Activated T-helper 1 cell treated with Interleukin-2 at 50 U/mL for 16 hours (primary cell): ENCODE measurements at regions not wholly inside any gene's neighbourhood (a gene's known extent, or its start where the extent isn't known, plus 50 kb on each side); places are given as distances from the start of the nearest gene placed in this dataset.

Experiments
- DNase-seq: peaks from one replicate; pipeline ENCODE4 v3.0.0-alpha.2; 2020; ENCODE audit warnings: low read depth

DNA sequence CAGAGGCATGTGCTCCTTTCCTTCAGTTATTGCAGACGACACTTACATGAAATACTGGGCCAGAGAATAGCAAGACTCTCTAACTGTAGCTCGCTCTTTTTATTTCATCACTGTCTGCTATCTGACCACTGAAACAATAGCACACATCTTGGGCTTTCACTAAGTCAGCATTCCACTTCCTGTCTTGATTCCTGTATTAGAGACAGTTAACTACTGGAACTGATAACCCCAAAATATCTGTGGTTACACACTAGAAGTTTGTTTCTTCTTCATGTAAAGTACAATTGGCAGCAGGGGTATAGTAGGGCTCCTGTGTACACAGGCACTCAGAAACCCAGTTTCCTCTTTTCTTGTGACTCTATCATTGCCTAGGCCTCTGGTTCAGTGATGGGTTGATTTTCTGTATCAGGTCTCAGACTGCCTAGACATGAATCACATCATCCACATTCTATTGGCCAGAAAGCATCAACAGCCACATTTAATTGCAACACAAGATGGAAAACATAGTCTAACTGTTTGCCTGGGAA lies 230.2 kb upstream of the CD96 start:
- DNase-seq = no peak

GRCh38 chr3:111314181-111314873 lies 227.7 kb upstream of the CD96 start:
- DNase-seq = no peak

DNA sequence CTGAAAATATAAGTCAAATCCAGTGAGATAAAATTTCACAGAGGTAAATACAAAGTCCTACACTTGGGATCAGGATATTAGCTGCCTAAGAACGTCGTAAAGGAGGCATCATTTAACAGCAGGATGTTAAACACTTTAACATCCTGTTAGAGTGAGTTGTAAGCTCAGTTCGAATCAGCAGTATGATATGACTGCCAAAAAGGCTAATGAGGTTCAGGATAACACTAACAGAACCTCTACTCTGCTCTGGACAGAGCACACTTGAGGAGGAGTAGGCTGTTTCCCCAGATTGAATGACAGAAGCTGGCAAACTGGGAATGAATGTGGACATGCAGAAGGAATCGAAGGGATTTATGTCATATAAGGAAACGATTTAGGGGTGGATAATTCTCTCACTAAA lies 227.1 kb upstream of the CD96 start:
- no peak for DNase-seq

- DNase-seq = no peak
Measured at GRCh38 chr3:111315930-111316587, 225.9 kb upstream of the CD96 start.

DNA sequence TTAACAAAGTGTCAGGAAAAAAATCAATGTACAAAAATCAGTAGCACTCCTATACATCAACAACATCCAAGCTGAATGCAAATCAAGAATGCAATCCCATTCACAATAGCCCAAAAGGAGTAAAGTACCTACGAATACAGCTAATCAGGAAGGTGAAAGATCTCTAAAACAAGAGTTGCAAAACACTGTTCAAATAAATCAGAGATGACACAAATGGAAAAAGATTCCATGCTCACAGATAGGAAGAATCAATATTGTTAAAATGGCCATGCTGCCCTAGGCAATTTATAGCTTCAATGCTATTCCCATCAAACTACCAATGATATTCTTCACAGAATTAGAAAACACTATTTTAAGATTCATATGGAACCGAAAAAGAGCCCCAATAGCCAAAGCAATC lies 223.7 kb upstream of the CD96 start:
- DNase-seq = no peak

GRCh38 chr3:111319598-111319997 lies 222.4 kb upstream of the CD96 start:
- DNase-seq = no peak

DNA sequence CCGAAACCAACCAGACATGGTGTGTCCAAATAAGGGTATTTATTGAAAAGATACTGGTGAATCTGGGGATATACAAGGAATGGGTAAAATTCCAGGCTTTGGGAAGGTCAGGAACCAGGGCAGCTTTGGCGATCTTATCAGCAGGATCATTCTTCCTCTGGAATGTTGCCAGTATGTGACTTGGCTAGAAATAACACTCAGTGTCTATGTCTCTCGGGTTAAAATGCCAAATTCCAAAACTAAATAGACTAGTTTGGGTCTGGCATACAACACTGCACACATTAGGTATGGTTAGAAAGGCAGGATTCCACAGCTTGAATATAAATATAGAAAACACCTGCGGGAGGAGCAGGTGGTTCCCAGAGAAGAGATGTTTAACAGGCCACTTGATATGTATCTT lies 220.2 kb upstream of the CD96 start:
- no peak for DNase-seq

DNA sequence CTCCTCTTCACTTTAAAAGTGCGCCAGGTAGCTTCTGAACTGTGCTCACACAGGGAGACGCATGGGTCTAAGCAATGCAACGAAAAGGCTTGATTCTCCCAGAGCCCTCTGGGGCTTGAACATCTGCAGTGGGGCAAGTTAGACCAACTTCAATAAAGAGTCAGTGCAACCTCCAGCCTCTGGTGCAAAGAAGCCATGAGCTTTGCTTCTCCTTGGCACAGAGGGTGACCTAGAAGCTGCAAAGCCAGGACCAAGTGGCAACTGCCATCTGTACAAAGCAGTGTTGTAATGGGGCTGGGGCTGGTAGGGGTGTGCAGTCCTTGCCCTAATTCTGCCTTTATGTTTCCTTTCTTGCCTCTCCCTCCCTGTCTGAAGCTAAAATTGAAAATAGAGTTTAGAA lies 219.0 kb upstream of the CD96 start:
- DNase-seq = no peak

- no peak for DNase-seq
Measured at GRCh38 chr3:111324151-111324550, 217.8 kb upstream of the CD96 start.

- no peak for DNase-seq
Measured at GRCh38 chr3:111324645-111325044, 217.4 kb upstream of the CD96 start.

DNA sequence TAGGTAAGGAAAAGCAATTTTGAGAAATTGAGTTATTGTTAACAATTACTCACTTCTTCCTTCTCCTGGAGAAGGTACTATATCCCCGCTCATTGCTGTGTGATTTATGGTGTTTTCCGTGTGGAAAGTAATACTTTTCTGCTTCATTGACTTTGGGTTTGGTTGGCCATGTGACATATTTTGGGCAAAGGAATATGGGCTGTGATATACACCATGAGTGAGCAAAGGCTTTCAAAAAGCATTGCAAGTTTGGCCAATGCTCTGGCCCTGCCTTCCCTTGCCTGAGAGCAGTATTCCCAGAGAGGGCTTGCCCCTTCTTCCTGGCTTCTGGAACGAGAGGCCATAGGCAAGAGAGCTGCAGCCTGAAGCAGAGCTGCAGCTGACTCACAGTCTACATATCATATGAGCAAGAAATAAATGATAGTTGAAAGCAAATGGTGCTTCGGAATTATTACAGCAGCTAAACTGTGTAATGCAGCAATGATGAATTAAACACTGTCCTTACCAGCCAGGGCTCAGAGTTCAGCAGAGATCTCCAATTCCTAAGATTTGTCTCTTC lies 216.8 kb upstream of the CD96 start:
- DNase-seq = no peak

GRCh38 chr3:111326144-111326995 lies 215.6 kb upstream of the CD96 start:
- no peak for DNase-seq

- no peak for DNase-seq
Measured at GRCh38 chr3:111331306-111331705, 210.7 kb upstream of the CD96 start.

DNA sequence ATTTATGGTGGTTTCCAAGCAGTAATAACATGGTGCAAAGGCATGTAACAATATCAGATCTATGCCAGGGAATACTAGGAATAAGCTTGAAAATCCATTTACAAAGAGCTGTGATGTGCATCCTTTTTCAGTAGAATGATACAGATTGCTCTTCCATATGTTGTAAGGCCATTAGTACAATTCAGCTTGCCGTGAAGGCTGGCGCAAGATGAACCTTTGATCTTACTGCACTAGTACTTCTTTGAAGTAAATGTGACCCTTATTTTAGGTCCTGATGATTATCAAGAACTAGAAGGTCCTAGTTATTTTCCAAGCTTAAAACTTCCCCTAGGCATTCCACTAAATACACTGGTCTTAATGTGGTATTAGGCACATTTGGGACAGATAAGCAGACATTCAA lies 210.1 kb upstream of the CD96 start:
- no peak for DNase-seq

DNA sequence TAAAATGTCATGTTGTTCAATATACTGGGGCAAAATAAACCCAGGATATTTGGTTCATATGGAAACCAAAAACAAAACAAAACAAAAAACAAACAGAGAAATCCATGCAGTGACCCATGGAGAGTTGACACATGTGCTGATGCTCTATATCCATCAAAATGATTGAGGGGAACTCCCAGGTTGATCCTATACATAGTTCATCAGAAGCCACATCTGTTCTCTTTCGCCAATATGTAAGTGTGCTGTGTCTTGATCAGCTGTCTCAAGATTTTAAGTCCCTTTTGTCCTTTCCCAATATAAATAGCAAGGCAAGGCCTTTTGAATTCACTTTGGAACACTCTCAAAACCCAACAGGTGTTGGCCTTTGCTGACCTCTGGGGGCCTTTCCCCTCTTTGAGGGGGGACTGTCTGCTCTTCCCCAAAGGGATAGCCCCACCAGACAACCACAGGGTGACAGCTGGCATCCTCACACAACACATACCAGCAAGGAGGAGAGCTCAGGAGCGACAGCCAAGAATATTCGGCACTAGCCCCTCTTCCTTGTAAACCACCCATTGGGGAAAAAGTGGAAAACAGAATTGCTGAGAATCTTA lies 209.4 kb upstream of the CD96 start:
- DNase-seq = no peak

DNA sequence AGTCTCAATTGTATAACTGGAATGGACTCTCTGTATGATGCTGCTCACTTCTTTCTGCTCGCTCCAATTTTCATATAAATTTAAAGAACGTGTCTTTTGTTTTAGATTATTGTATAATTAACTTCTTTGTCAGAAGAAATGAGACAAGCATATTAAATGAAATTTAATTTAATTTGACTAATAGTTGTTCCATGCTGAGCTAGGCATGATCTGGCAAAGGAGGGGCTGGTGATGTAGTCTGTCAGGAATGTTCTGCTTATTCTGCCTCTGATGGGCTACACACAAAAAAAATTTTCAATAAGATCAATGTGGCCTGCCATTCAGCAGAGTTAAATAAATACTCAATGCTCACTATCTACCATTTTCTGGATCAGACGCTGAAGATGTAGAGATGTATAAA lies 208.4 kb upstream of the CD96 start:
- no peak for DNase-seq

- DNase-seq = no peak
Measured at GRCh38 chr3:111335512-111336303, 206.3 kb upstream of the CD96 start.

- DNase-seq = no peak
Measured at GRCh38 chr3:111336511-111336910, 205.5 kb upstream of the CD96 start.

GRCh38 chr3:111338059-111338698 lies 203.8 kb upstream of the CD96 start:
- no peak for DNase-seq

DNA sequence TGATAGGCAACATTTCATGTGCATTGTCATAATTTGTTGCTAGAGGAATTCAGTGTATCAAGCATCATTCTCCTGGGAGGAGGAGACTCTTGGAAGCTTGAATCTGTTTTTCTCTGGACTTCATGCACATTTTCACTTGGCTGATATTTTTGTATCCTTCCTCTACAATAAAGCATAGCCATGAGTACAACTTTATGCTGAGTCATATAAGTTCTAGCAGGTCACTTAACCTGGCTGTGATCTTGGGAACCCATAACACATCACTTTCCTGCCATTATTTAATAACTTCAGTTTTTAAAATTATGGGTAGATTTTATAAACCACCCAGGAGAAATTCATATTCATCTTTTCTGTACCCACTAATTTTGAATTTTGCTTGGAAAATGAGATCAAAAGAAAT lies 203.0 kb upstream of the CD96 start:
- no peak for DNase-seq

DNA sequence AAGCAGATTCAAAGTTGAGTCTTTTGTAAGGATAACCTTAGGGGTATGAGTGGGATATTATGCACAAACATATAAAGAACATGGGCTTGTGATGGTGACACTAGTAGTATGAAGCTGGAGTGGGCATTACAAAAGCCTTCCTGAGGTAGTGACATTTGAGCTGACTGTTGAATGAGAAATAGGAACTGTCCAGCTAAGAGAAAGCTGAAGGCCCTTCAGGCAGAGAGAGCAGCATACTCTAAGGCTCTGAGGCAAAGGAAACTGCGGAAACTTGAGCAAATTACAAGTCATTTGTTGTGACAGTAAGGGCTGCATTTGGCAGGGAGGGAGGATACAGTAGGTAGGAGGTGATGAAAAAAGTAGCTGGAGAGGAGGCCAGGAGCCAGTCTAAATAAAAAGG lies 190.7 kb upstream of the CD96 start:
- DNase-seq = no peak
